ENCODE measurements at regions not wholly inside any gene's neighbourhood (a gene's known extent, or its start where the extent isn't known, plus 50 kb on each side); places are given as distances from the start of the nearest gene placed in this dataset.

DNA sequence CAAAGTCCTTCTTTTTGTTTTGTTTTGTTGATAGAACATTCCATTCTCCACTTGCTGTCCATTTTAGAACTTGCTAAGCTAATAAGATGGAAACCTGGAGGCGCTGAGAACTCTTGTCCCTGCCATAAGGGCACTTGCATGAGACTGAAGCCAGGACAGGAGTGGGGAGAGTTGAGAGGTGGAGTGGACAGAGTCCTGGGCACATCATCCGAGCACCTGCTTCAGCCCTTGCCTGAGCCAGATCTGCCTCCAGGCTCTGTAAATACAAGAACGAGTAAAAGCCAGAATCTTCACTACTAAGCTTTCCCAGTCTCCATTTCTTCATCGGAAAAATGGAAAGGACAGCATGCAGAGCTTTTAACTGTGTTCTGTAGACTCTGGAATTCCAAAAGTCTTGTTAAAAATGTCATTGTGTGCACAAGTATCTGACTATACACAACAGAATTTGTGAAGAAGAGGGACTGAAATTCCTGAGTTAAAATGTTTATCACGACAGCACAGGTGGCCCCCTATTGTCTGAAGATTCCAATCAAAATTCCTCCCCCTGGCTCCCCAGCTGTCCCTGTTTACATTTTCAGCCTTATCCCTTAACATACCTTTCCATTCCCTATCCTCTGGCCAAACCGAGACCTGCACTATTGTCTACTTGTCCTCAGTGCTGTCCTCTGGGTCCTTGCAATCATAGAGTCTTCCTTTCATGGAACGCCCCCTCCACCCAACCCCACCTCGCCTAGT is 498.2 kb upstream of the TNP1 start:
- no peaks in the 10 kb centered on the region for H3K9me3 ChIP-seq
- no peak overlapping the region for H3K4me3 ChIP-seq
- peaks cover 3% of the 10 kb centered on the region for H3K4me1 ChIP-seq (replicated peaks)
- TF ChIP-seq POLR2AphosphoS5 (IDR thresholded peaks at IDR 0.05) (no peak), POLR2A (IDR thresholded peaks at IDR 0.05) (no peak)
- TF ChIP-seq, protein P1, sequence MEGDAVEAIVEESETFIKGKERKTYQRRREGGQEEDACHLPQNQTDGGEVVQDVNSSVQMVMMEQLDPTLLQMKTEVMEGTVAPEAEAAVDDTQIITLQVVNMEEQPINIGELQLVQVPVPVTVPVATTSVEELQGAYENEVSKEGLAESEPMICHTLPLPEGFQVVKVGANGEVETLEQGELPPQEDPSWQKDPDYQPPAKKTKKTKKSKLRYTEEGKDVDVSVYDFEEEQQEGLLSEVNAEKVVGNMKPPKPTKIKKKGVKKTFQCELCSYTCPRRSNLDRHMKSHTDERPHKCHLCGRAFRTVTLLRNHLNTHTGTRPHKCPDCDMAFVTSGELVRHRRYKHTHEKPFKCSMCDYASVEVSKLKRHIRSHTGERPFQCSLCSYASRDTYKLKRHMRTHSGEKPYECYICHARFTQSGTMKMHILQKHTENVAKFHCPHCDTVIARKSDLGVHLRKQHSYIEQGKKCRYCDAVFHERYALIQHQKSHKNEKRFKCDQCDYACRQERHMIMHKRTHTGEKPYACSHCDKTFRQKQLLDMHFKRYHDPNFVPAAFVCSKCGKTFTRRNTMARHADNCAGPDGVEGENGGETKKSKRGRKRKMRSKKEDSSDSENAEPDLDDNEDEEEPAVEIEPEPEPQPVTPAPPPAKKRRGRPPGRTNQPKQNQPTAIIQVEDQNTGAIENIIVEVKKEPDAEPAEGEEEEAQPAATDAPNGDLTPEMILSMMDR (IDR thresholded peaks at IDR 0.05), result no peak
- WGBS, result 63% methylated on average over 8 of the region's 8 CpGs
- no peak for DNase-seq (ENCODE audit: low spot score)
- no peaks in the 10 kb centered on the region for H3K27me3 ChIP-seq (replicated peaks; ENCODE audit: insufficient read depth)
- no peaks in the 10 kb centered on the region for H3K36me3 ChIP-seq
- no peak overlapping the region for H3K27ac ChIP-seq
- intact Hi-C loops (cut with DNase I), result no loop called here

DNA sequence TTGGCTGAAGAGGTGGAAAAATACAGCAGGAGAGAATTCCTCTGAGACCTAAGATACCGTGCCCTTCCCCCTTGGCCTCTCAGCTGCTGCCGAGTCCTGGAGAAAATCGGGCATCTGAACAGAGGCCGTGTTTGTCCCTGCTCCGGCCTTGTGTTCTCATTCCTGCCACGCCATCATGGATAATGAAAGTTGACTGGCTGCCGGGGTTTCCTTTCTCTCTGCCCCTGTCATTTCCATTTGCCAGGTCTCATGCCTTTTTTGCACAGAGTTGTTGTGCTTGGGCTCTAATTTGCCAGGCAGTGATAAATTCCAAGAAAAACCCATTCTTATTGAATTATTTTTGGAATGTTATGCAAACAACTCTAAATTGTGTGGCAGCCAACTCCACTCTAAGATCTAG is 496.9 kb upstream of the TNP1 start:
- Histone ChIP-seq H3K9me3 (no peaks in the 10 kb centered on the region), H3K27ac (no peak overlapping the region), H3K4me1 (replicated peaks) (peaks cover 3% of the 10 kb centered on the region), H3K36me3 (no peaks in the 10 kb centered on the region), H3K27me3 (replicated peaks; ENCODE audit: insufficient read depth) (no peaks in the 10 kb centered on the region), H3K4me3 (no peak overlapping the region)
- TF ChIP-seq POLR2AphosphoS5 (IDR thresholded peaks at IDR 0.05) (no peak), POLR2A (IDR thresholded peaks at IDR 0.05) (no peak)
- TF ChIP-seq, protein P1 (IDR thresholded peaks at IDR 0.05), result no peak
- intact Hi-C loops (cut with DNase I), result no loop called here
- 63% methylated on average over 7 of the region's 7 CpGs for WGBS
- no peak for DNase-seq (ENCODE audit: low spot score)

DNA sequence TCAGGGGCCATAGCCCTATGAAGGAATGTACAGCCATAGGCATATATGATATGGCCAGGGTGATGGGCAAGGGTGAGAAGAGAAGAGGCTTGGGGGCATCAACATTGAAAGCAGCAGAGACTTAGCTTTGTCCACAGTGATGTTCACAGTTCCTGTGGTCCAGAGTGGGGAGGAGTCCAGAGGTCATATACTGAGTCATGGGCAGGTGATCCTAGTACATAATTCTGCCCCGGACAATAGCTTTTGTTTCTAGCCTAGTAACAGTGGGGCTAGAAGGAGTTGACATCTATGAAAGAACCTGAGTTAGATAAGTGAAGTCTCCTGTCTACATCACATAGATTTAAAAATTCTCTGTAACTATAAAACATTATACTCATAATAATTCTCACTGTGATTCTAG is 496.3 kb upstream of the TNP1 start:
- no peaks in the 10 kb centered on the region for H3K9me3 ChIP-seq
- WGBS, result 94% methylated on average over 1 of the region's 1 CpG
- no peak overlapping the region for H3K27ac ChIP-seq
- no peak overlapping the region for H3K4me3 ChIP-seq
- no peaks in the 10 kb centered on the region for H3K36me3 ChIP-seq
- intact Hi-C loops (cut with DNase I), result no loop called here
- no peak for DNase-seq (ENCODE audit: low spot score)
- H3K27me3 ChIP-seq (replicated peaks; ENCODE audit: insufficient read depth), result no peaks in the 10 kb centered on the region
- H3K4me1 ChIP-seq (replicated peaks), result peaks cover 3% of the 10 kb centered on the region
- TF ChIP-seq POLR2AphosphoS5 (IDR thresholded peaks at IDR 0.05) (no peak), POLR2A (IDR thresholded peaks at IDR 0.05) (no peak)
- TF ChIP-seq, protein P1 (IDR thresholded peaks at IDR 0.05), result no peak

DNA sequence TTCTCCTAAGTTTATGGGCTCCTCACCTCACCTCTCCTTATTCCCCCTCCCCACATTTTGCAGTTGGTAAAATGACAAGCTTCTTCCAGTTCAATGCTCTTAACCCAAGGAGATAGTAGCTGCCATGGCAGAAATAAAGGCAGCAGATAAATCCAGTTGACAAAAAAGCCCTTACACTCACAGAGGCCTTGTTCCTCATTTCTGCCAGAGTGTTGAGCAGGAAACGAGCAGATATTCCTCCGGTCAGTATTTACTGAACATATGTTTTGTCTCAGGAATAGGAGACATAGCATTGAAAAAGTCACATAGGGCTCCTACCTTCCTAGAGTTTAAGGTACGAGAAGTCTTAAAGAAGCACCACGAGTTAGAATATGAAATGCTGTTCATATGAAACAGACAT is 493.7 kb upstream of the TNP1 start:
- H3K27ac ChIP-seq, result no peak overlapping the region
- H3K36me3 ChIP-seq, result no peaks in the 10 kb centered on the region
- H3K4me3 ChIP-seq, result no peak overlapping the region
- intact Hi-C loops (cut with DNase I), result no loop called here
- no peaks in the 10 kb centered on the region for H3K27me3 ChIP-seq (replicated peaks; ENCODE audit: insufficient read depth)
- no peak for TF ChIP-seq POLR2A (IDR thresholded peaks at IDR 0.05)
- TF ChIP-seq, protein P1 (IDR thresholded peaks at IDR 0.05), result no peak
- no peak for TF ChIP-seq POLR2AphosphoS5 (IDR thresholded peaks at IDR 0.05)
- 82% methylated on average over 4 of the region's 4 CpGs for WGBS
- H3K4me1 ChIP-seq (replicated peaks), result no peaks in the 10 kb centered on the region
- no peaks in the 10 kb centered on the region for H3K9me3 ChIP-seq
- no peak for DNase-seq (ENCODE audit: low spot score)

DNA sequence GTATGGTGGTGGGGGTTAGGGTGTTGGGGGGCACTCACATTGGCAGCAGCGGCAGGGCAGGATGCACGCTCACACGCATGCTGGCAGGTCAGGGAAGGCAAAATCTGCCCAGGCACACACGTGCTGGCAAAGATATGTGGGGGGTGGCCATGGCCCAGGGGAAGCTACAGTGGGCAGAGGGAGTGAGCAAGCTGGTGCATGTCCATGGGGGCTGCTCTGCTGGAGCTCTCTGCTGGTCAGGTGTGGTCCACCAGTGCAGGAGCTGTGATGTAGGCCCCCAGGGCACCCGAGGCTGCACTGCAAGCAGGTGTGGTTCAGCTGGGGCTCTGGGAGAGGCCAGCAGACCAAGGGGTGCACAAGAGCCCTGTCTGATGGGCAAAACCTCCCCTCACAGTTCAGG is 491.5 kb upstream of the TNP1 start:
- intact Hi-C loops (cut with DNase I), result no loop called here
- H3K27me3 ChIP-seq (replicated peaks; ENCODE audit: insufficient read depth), result no peaks in the 10 kb centered on the region
- TF ChIP-seq POLR2AphosphoS5 (IDR thresholded peaks at IDR 0.05), result no peak
- TF ChIP-seq, protein P1 (IDR thresholded peaks at IDR 0.05), result no peak
- TF ChIP-seq POLR2A (IDR thresholded peaks at IDR 0.05), result no peak
- 66% methylated on average over 5 of the region's 5 CpGs for WGBS
- no peaks in the 10 kb centered on the region for H3K36me3 ChIP-seq
- no peak overlapping the region for H3K4me3 ChIP-seq
- no peak overlapping the region for H3K27ac ChIP-seq
- H3K4me1 ChIP-seq (replicated peaks), result no peaks in the 10 kb centered on the region
- no peaks in the 10 kb centered on the region for H3K9me3 ChIP-seq
- no peak for DNase-seq (ENCODE audit: low spot score)

Data from prostate gland (tissue), 2 donors.